Stomach (tissue), 4 donors: ENCODE measurements at regions not wholly inside any gene's neighbourhood (a gene's known extent, or its start where the extent isn't known, plus 50 kb on each side); places are given as distances from the start of the nearest gene placed in this dataset.

Experiments used
- POLR2A ChIP-seq, 4 donors: fragments of 450-650 bp; IDR thresholded peaks; one replicate each; pipeline ENCODE4 v1.6.1; 2016; ENCODE audit warnings: antibody characterized with exemption in 4 of 4, control low read depth in 2 of 4, mild to moderate bottlenecking in 1 of 4, moderate library complexity in 1 of 4
- POLR2AphosphoS5 ChIP-seq, 3 donors: sonication (generic); formaldehyde crosslinking; IDR thresholded peaks; one replicate each; pipeline ENCODE4 v1.6.1; 2016; ENCODE audit warnings: antibody characterized with exemption in 3 of 3
- TF ChIP-seq, protein P1 (sequence below), 7 experiments: fragments of 450-650 bp in 4 of 7; fragments of 200-600 bp in 3 of 7; sonication (generic) in 3 of 7; IDR thresholded peaks; one replicate each; pipeline ENCODE4 v1.5.1; 2016 to 2019; ENCODE audit warnings: antibody characterized with exemption in 7 of 7, control low read depth in 2 of 7, mild to moderate bottlenecking in 1 of 7

DNA sequence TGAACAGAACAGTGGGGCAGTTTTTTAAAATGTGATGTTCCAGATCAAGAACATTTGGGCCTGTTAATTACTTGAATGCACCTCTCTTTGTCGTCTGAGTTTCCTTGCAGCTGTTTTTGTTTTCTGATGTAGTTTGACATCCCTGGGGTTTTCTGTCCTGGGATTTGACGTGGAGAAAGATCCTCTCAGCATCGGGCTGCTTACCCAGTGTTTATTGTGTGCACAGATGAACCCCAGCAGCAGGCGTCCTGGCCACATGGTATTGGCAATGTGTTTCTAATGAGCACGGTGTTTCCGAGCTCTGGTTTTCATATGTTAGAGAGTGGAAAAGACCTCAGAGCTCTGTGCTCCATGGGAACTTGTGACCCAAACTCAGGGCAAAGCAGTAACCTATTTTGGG, 191.1 kb upstream of the IRX3 start:
- TF ChIP-seq, protein P1, sequence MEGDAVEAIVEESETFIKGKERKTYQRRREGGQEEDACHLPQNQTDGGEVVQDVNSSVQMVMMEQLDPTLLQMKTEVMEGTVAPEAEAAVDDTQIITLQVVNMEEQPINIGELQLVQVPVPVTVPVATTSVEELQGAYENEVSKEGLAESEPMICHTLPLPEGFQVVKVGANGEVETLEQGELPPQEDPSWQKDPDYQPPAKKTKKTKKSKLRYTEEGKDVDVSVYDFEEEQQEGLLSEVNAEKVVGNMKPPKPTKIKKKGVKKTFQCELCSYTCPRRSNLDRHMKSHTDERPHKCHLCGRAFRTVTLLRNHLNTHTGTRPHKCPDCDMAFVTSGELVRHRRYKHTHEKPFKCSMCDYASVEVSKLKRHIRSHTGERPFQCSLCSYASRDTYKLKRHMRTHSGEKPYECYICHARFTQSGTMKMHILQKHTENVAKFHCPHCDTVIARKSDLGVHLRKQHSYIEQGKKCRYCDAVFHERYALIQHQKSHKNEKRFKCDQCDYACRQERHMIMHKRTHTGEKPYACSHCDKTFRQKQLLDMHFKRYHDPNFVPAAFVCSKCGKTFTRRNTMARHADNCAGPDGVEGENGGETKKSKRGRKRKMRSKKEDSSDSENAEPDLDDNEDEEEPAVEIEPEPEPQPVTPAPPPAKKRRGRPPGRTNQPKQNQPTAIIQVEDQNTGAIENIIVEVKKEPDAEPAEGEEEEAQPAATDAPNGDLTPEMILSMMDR (IDR thresholded peaks at IDR 0.05): no peak
- TF ChIP-seq POLR2A (IDR thresholded peaks at IDR 0.05): no peak
- TF ChIP-seq POLR2AphosphoS5 (IDR thresholded peaks at IDR 0.05): no peak
